Motor neuron (in vitro differentiated cells): ENCODE measurements at regions not wholly inside any gene's neighbourhood (a gene's known extent, or its start where the extent isn't known, plus 50 kb on each side); places are given as distances from the start of the nearest gene placed in this dataset.
"Not testable (repeated sequence)": the region's sequence is repeated elsewhere in the genome, so short reads cannot be mapped to it uniquely, and the experiment has no call there.

Source experiments
- ATAC-seq, 8 experiments: fragments of 200-7000 bp; cut with Tn5 transposase; replicated peaks in 6 of 8; 2 replicates each; pipeline ENCODE4 v1.8.0; 2021; ENCODE audit warnings: mild to moderate bottlenecking in 8 of 8, moderate library complexity in 8 of 8
- H3K27ac ChIP-seq, 2 donors: fragments of 250-450 bp; sonication (Bioruptor Pico); 2 replicates each; pipeline ENCODE4 v1.9.0; 2021; ENCODE audit warnings: antibody characterized with exemption in 2 of 2, mild to moderate bottlenecking in 2 of 2, moderate library complexity in 1 of 2
- H3K4me1 ChIP-seq, 2 donors: fragments of 250-450 bp; sonication (Bioruptor Pico); replicated peaks in 1 of 2; 2 replicates each; pipeline ENCODE4 v1.6.1; 2021; ENCODE audit warnings: antibody characterized with exemption in 2 of 2, mild to moderate bottlenecking in 2 of 2, moderate library complexity in 1 of 2
- H3K4me3 ChIP-seq, 5 donors: fragments of 250-450 bp; sonication (Bioruptor Pico); 2 replicates each; pipeline ENCODE4 v1.9.0; 2021; ENCODE audit warnings: antibody characterized with exemption in 5 of 5, mild to moderate bottlenecking in 5 of 5, moderate library complexity in 4 of 5
- WGBS, 10 experiments: fragments of 450-650 bp; shearing (Covaris generic); methylation state at CpG; one replicate each; pipeline ENCODE4 v1.0.0; 2022; 5-methylcytosine and 5-hydroxymethylcytosine counted together
- in situ Hi-C, 9 experiments: fragments of 400-800 bp; cut with MboI; loops; one replicate each; pipeline ENCODE4 v1.15.0; 2021; ENCODE audit warnings: low sequenced_read_pairs in 9 of 9, low pct_unique_long_range_greater_than_20kb in 2 of 9; ENCODE audit not compliant: unreplicated experiment in 9 of 9

- no peak overlapping the region for H3K4me3 ChIP-seq
- in situ Hi-C loops, result no loop called here
- 20 to 88% (median 73%) methylated on average over 1 of the region's 1 CpG; no CpG with 5 or more reads in 3 of the 10 experiments for WGBS, 10 experiments
- no peaks in the 10 kb centered on the region for H3K4me1 ChIP-seq
- no peak overlapping the region for H3K27ac ChIP-seq
- no peak for ATAC-seq
Observed at GRCh38 chr4:63085091-63085490, 1324.2 kb downstream of the TECRL start.

- in situ Hi-C loops, result no loop called here
- no peak for ATAC-seq
- WGBS, 10 experiments, result 0 to 67% (median 23%) methylated on average over 1 of the region's 1 CpG; no CpG with 5 or more reads in 2 of the 10 experiments
- Histone ChIP-seq H3K4me3 (no peak overlapping the region), H3K27ac (no peak overlapping the region), H3K4me1 (no peaks in the 10 kb centered on the region)
Observed at GRCh38 chr4:63080934-63081333, 1328.3 kb downstream of the TECRL start.

- no peak for ATAC-seq
- no peak overlapping the region for H3K4me3 ChIP-seq
- no peaks in the 10 kb centered on the region for H3K4me1 ChIP-seq
- no peak overlapping the region for H3K27ac ChIP-seq
- in situ Hi-C loops, result no loop called here
- 21 to 76% (median 48%) methylated on average over 1 to 4 of the region's 4 CpGs for WGBS, 10 experiments
Observed at GRCh38 chr4:63063760-63064159, 1345.5 kb downstream of the TECRL start.

GRCh38 chr4:63062891-63063290 is 1346.4 kb downstream of the TECRL start:
- ATAC-seq, H3K4me1 ChIP-seq, H3K4me3 ChIP-seq, in situ Hi-C loops, H3K27ac ChIP-seq: not testable (repeated sequence)
- WGBS, 10 experiments, result 17 to 100% (median 87%) methylated on average over 1 to 3 of the region's 3 CpGs; no CpG with 5 or more reads in 4 of the 10 experiments

- ATAC-seq, result no peak
- no peak overlapping the region for H3K4me3 ChIP-seq
- H3K4me1 ChIP-seq, result no peaks in the 10 kb centered on the region
- WGBS, 10 experiments, result 0 to 100% (median 58%) methylated on average over 1 of the region's 1 CpG; no CpG with 5 or more reads in 5 of the 10 experiments
- H3K27ac ChIP-seq, result no peak overlapping the region
- in situ Hi-C loops, result no loop called here
Observed at GRCh38 chr4:63049726-63050125, 1359.5 kb downstream of the TECRL start.

GRCh38 chr4:63049278-63049677 is 1360.0 kb downstream of the TECRL start:
- in situ Hi-C loops, result no loop called here
- Histone ChIP-seq H3K27ac (no peak overlapping the region), H3K4me1 (no peaks in the 10 kb centered on the region), H3K4me3 (no peak overlapping the region)
- ATAC-seq, result no peak
- WGBS, 10 experiments, result 0 to 50% (median 13%) methylated on average over 1 of the region's 1 CpG; no CpG with 5 or more reads in 3 of the 10 experiments

- ATAC-seq, result no peak
- Histone ChIP-seq H3K4me1 (no peaks in the 10 kb centered on the region), H3K4me3 (no peak overlapping the region), H3K27ac (no peak overlapping the region)
- in situ Hi-C loops, result no loop called here
- WGBS, 10 experiments, result 15 to 91% (median 65%) methylated on average over 2 to 8 of the region's 8 CpGs
Observed at GRCh38 chr4:63036159-63036866, 1372.9 kb downstream of the TECRL start.

- H3K27ac ChIP-seq, result no peak overlapping the region
- in situ Hi-C loops, result no loop called here
- 30 to 100% (median 84%) methylated on average over 2 to 3 of the region's 3 CpGs; no CpG with 5 or more reads in 4 of the 10 experiments for WGBS, 10 experiments
- no peak for ATAC-seq
- no peaks in the 10 kb centered on the region for H3K4me1 ChIP-seq
- no peak overlapping the region for H3K4me3 ChIP-seq
Observed at GRCh38 chr4:63029380-63029779, 1379.9 kb downstream of the TECRL start.

- WGBS, 10 experiments, result 0 to 100% (median 80%) methylated on average over 1 of the region's 1 CpG; no CpG with 5 or more reads in 1 of the 10 experiments
- H3K4me1 ChIP-seq, result no peaks in the 10 kb centered on the region
- in situ Hi-C loops, result no loop called here
- no peak overlapping the region for H3K4me3 ChIP-seq
- ATAC-seq, result no peak
- H3K27ac ChIP-seq, result no peak overlapping the region
Observed at GRCh38 chr4:63020661-63021060, 1388.6 kb downstream of the TECRL start.

GRCh38 chr4:63017300-63017699 is 1392.0 kb downstream of the TECRL start:
- Histone ChIP-seq H3K4me1 (no peaks in the 10 kb centered on the region), H3K4me3 (no peak overlapping the region), H3K27ac (no peak overlapping the region)
- no peak for ATAC-seq
- in situ Hi-C loops, result no loop called here
- 0 to 97% (median 66%) methylated on average over 2 of the region's 2 CpGs; no CpG with 5 or more reads in 1 of the 10 experiments for WGBS, 10 experiments

- no peak overlapping the region for H3K27ac ChIP-seq
- no peaks in the 10 kb centered on the region for H3K4me1 ChIP-seq
- no peak overlapping the region for H3K4me3 ChIP-seq
- in situ Hi-C loops, result no loop called here
- no peak for ATAC-seq
- 0 to 100% (median 88%) methylated on average over 1 of the region's 1 CpG; no CpG with 5 or more reads in 5 of the 10 experiments for WGBS, 10 experiments
Observed at GRCh38 chr4:62970846-62971245, 1438.4 kb downstream of the TECRL start.

- ATAC-seq, result peak in 3 of 8 experiments; percentile 62 to 87 (median 72)
- WGBS, 10 experiments, result 0 to 70% (median 61%) methylated on average over 1 to 2 of the region's 2 CpGs; no CpG with 5 or more reads in 5 of the 10 experiments
- no peaks in the 10 kb centered on the region for H3K4me1 ChIP-seq
- in situ Hi-C loops, result no loop called here
- no peak overlapping the region for H3K27ac ChIP-seq
- no peak overlapping the region for H3K4me3 ChIP-seq
Observed at GRCh38 chr4:62960415-62960814, 1448.8 kb downstream of the TECRL start.

GRCh38 chr4:62953752-62954151 is 1455.5 kb downstream of the TECRL start:
- 0 to 72% (median 45%) methylated on average over 2 to 3 of the region's 3 CpGs; no CpG with 5 or more reads in 3 of the 10 experiments for WGBS, 10 experiments
- in situ Hi-C loops, result no loop called here
- no peak overlapping the region for H3K27ac ChIP-seq
- H3K4me1 ChIP-seq, result no peaks in the 10 kb centered on the region
- no peak overlapping the region for H3K4me3 ChIP-seq
- ATAC-seq, result no peak

GRCh38 chr4:62952366-62952765 is 1456.9 kb downstream of the TECRL start:
- H3K27ac ChIP-seq, result no peak overlapping the region
- no peak for ATAC-seq
- in situ Hi-C loops, result no loop called here
- H3K4me3 ChIP-seq, result no peak overlapping the region
- H3K4me1 ChIP-seq, result no peaks in the 10 kb centered on the region
- 0 to 100% (median 57%) methylated on average over 1 to 3 of the region's 3 CpGs for WGBS, 10 experiments
